AG09319 (cell line): ENCODE measurements at regions not wholly inside any gene's neighbourhood (a gene's known extent, or its start where the extent isn't known, plus 50 kb on each side); places are given as distances from the start of the nearest gene placed in this dataset.

Experiments used
- DNase-seq: peaks from one replicate; pipeline ENCODE4 v3.0.0-alpha.2; 2010; ENCODE audit warnings: low read depth; ENCODE audit errors: extremely low read depth
- CTCF ChIP-seq: IDR thresholded peaks from 2 replicates; pipeline ENCODE4 v1.5.1; 2011; ENCODE audit warnings: low read depth, mild to moderate bottlenecking, inconsistent platforms, low read length, moderate library complexity

- no peak for TF ChIP-seq CTCF
- no peak for DNase-seq
Measured at GRCh38 chr12:14191612-14192011, 173.9 kb upstream of the ATF7IP start.

- no peak for DNase-seq
- TF ChIP-seq CTCF = no peak
Measured at GRCh38 chr12:14193639-14194038, 171.8 kb upstream of the ATF7IP start.

GRCh38 chr12:14194572-14194971, 170.9 kb upstream of the ATF7IP start:
- no peak for TF ChIP-seq CTCF
- DNase-seq = no peak

- no peak for DNase-seq
- no peak for TF ChIP-seq CTCF
Measured at GRCh38 chr12:14199455-14200198, 165.9 kb upstream of the ATF7IP start.

GRCh38 chr12:14200598-14200997, 164.9 kb upstream of the ATF7IP start:
- TF ChIP-seq CTCF = no peak
- DNase-seq = no peak

GRCh38 chr12:14201291-14201690, 164.2 kb upstream of the ATF7IP start:
- DNase-seq = no peak
- no peak for TF ChIP-seq CTCF

GRCh38 chr12:14207905-14208551, 157.5 kb upstream of the ATF7IP start:
- DNase-seq = no peak
- no peak for TF ChIP-seq CTCF
